ENCODE measurements at regions not wholly inside any gene's neighbourhood (a gene's known extent, or its start where the extent isn't known, plus 50 kb on each side); places are given as distances from the start of the nearest gene placed in this dataset.
"Not testable (repeated sequence)": the region's sequence is repeated elsewhere in the genome, so short reads cannot be mapped to it uniquely, and the experiment has no call there.

DNA sequence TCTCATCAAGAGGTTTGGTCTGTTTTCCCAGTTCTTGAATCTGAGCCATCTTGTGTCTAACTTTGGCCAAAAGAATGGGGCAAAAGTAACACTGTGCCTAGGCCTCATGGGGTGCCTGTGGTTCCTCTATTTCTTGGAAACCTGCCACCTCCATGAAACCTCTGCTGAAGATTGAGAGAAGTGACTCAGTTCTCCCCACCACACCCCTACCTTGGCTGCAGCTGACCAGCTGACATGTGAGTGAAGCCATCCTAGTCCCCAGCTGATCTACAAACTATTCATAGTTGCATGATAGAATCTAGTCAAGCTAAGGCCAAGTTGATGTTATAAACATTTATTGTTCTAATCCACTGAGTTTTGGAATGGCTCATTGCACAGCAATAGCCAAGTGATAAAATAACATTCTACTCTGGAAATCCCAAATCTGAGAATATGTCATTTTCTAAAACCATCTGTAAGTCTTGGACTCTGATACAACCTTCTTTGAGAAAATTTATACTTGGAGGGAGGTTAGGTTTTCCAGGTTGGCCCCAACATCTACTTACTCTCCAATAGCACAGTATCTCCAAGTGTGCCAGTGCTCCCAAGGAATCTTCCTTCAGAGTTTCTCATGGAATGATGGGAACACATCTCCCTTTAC is 107.0 kb upstream of the SMLR1 start:
- TF ChIP-seq, protein P1, sequence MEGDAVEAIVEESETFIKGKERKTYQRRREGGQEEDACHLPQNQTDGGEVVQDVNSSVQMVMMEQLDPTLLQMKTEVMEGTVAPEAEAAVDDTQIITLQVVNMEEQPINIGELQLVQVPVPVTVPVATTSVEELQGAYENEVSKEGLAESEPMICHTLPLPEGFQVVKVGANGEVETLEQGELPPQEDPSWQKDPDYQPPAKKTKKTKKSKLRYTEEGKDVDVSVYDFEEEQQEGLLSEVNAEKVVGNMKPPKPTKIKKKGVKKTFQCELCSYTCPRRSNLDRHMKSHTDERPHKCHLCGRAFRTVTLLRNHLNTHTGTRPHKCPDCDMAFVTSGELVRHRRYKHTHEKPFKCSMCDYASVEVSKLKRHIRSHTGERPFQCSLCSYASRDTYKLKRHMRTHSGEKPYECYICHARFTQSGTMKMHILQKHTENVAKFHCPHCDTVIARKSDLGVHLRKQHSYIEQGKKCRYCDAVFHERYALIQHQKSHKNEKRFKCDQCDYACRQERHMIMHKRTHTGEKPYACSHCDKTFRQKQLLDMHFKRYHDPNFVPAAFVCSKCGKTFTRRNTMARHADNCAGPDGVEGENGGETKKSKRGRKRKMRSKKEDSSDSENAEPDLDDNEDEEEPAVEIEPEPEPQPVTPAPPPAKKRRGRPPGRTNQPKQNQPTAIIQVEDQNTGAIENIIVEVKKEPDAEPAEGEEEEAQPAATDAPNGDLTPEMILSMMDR (IDR thresholded peaks at IDR 0.05; ENCODE audit: low read depth, low read length): no peak
- no peak for DNase-seq (ENCODE audit: extremely low read depth, low read depth)

DNA sequence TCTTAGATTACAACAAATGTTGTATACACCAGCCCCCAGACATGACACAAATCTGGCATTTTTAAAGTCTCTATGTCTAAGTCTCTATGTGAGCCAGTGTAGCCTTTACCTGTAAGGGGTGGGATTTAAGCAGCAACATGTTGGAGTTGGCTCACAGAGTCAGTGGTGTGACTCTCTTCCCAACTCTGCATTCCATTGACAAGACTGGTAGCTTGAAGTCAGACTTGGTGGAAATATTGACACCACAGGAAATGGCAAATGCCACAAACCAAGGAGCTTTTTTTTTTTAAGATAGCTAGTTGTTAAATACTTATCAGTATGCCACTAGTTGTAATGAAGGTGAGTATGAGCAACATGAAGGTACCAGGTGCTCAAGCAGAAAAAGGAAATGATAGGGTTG is 103.1 kb upstream of the SMLR1 start:
- TF ChIP-seq, protein P1 (IDR thresholded peaks at IDR 0.05; ENCODE audit: low read depth, low read length): no peak
- no peak for DNase-seq (ENCODE audit: extremely low read depth, low read depth)

DNA sequence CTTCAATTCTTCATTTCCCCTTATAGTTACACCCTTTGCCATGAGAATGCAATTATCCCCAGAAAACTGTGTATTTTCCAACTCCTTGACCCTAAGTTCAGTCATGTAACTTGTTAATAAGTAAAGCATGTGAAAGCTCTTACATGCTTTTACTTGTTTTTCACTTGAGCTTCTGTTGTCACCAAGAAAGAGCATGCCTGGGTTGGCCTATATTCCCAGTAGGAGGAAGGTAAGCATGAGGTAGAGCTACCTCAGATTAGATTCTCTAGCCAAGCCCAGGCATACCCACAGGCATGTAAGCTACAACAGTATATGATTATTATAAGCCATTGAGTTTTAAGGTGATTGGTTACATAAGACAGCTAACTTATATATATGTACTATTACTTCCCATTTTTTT is 101.7 kb upstream of the SMLR1 start:
- TF ChIP-seq, protein P1 (IDR thresholded peaks at IDR 0.05; ENCODE audit: low read depth, low read length): no peak
- DNase-seq (ENCODE audit: extremely low read depth, low read depth): no peak

DNA sequence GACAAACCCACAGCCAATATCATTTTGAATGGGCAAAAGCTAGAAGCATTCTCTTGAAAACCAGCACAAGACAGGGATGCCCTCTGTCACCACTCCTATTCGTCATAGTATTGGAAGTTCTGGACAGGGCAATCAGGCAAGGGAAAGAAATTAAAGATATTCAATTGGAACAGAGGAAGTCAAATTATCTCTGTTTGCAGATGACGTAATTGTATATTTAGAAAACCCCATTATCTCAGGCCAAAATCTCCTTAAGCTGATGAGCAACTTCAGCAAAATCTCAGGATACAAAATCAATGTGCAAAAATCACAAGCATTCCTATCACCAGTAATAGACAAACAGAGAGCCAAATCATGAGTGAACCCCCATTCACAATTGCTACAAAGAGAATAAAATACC is 99.1 kb upstream of the SMLR1 start:
- not testable (repeated sequence) for DNase-seq (ENCODE audit: extremely low read depth, low read depth)

GRCh38 chr6:130730600-130730999 is 96.6 kb upstream of the SMLR1 start:
- TF ChIP-seq, protein P1 (IDR thresholded peaks at IDR 0.05; ENCODE audit: low read depth, low read length): no peak
- no peak for DNase-seq (ENCODE audit: extremely low read depth, low read depth)

- TF ChIP-seq, protein P1 (IDR thresholded peaks at IDR 0.05; ENCODE audit: low read depth, low read length): no peak
- DNase-seq (ENCODE audit: extremely low read depth, low read depth): no peak
These were observed 93.0 kb upstream of the SMLR1 start for GRCh38 chr6:130734161-130734560.

DNA sequence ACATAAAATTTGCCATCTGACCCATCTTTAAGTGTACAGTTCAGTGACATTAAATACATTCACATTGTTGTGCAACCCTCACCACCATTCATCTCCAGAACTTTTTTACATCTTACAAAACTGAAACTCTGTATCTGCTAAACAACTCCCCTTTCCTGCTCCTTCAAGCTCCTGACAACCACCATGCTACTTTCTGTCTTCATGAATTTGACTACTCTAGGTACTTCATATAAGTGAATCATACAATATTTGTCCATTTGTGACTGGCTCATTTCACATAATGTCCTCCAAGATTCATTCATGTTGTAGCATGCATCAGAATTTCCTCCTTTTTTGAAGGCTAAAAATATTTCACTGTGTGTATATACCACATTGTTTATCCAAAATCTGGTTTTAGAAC is 86.9 kb upstream of the SMLR1 start:
- TF ChIP-seq, protein P1 (IDR thresholded peaks at IDR 0.05; ENCODE audit: low read depth, low read length): no peak
- DNase-seq (ENCODE audit: extremely low read depth, low read depth): no peak

DNA sequence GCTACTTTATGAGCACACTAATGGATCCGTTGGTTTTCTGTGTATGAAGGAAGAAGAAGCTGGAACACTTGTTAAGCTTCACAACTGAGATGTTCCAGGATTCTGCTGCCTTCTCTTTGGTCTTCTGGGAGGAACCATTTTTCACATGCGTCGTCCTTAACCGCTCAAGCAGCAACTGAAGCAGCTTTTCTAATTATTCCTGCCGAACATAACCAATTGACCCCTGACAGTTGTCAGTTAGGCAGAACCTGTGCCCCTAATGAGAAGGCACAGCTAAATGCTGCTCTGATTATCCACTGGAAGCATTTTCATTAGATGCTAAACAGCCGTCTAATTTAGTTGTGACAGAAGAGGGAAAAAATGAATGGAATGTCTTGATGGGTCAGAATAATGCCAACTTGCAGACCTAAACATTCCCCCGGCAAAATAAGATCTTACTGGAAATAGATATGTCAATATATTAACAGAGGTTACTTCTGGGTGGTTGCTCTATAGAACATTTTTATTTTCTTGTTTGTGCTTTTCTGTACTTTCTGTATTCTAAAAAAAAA is 85.0 kb upstream of the SMLR1 start:
- TF ChIP-seq, protein P1 (IDR thresholded peaks at IDR 0.05; ENCODE audit: low read depth, low read length): no peak
- no peak for DNase-seq (ENCODE audit: extremely low read depth, low read depth)
